ENCODE measurements at regions not wholly inside any gene's neighbourhood (a gene's known extent, or its start where the extent isn't known, plus 50 kb on each side); places are given as distances from the start of the nearest gene placed in this dataset.

- intact Hi-C loops (cut with DNase I) = no loop called here
- H3K36me3 ChIP-seq = no peaks in the 10 kb centered on the region
- no peaks in the 10 kb centered on the region for H3K27me3 ChIP-seq (ENCODE audit: low read depth)
- H3K4me1 ChIP-seq = no peaks in the 10 kb centered on the region
- ATAC-seq (peak; percentile 44 to 66), DNase-seq (no peak)
- H3K9me3 ChIP-seq = no peaks in the 10 kb centered on the region
- H3K4me3 ChIP-seq = no peak overlapping the region
- no peak for TF ChIP-seq CTCF (IDR thresholded peaks at IDR 0.05)
- H3K27ac ChIP-seq = no peak overlapping the region
Measured at GRCh38 chr11:79546351-79546750, 105.5 kb upstream of the TENM4 start.

- no peaks in the 10 kb centered on the region for H3K9me3 ChIP-seq
- intact Hi-C loops (cut with DNase I) = no loop called here
- TF ChIP-seq CTCF (IDR thresholded peaks at IDR 0.05) = no peak
- no peaks in the 10 kb centered on the region for H3K27me3 ChIP-seq (ENCODE audit: low read depth)
- ATAC-seq = no peak
- no peak overlapping the region for H3K4me3 ChIP-seq
- no peak for DNase-seq
- H3K36me3 ChIP-seq = no peaks in the 10 kb centered on the region
- no peak overlapping the region for H3K27ac ChIP-seq
- H3K4me1 ChIP-seq = no peaks in the 10 kb centered on the region
Measured at GRCh38 chr11:79544361-79544760, 103.5 kb upstream of the TENM4 start.

DNA sequence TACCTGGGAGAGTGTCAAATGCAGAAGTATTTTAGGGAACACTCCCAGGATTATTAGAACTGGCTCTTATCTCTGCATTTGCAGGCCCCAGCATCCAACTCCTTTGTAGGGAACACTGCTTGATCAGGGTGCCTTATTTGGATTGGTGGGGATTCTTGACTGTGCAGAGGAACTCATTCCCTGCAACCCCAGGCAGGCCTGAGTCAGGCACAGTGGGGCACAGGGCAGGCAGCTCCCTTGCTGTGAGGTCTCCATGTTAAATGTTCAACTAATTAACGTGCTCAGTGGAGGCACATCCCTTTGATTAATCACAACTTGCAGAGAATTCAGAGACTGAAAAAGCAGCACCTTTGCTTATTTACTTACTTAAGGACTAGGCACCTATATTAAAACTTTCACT lies 102.3 kb upstream of the TENM4 start:
- H3K4me3 ChIP-seq = no peak overlapping the region
- H3K27me3 ChIP-seq (ENCODE audit: low read depth) = no peaks in the 10 kb centered on the region
- H3K36me3 ChIP-seq = no peaks in the 10 kb centered on the region
- H3K4me1 ChIP-seq = no peaks in the 10 kb centered on the region
- no peaks in the 10 kb centered on the region for H3K9me3 ChIP-seq
- intact Hi-C loops (cut with DNase I) = no loop called here
- no peak for ATAC-seq
- no peak overlapping the region for H3K27ac ChIP-seq
- TF ChIP-seq CTCF (IDR thresholded peaks at IDR 0.05) = no peak
- no peak for DNase-seq

DNA sequence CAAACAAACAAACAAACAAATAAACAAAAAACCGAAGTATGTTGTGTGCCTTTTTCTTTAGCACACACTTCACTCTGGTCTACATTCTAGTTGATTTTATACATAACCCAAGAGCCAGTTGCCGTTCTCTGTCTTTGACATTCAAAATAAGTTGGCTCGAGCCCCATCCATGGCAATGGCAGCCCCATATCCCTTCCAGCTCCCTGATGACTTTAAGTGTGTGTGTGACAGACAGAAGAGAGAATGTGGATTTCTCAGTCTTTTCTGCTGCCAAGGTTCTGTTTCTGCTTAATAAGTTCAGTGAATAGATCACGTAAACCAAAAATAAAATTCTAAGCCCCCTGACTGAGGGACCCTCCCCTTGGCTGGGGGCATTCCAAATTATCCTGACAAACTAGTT lies 100.6 kb upstream of the TENM4 start:
- Histone ChIP-seq H3K36me3 (no peaks in the 10 kb centered on the region), H3K27ac (no peak overlapping the region), H3K4me1 (no peaks in the 10 kb centered on the region), H3K27me3 (ENCODE audit: low read depth) (no peaks in the 10 kb centered on the region), H3K9me3 (no peaks in the 10 kb centered on the region), H3K4me3 (no peak overlapping the region)
- DNase-seq (no peak), ATAC-seq (no peak)
- intact Hi-C loops (cut with DNase I) = no loop called here
- TF ChIP-seq CTCF (IDR thresholded peaks at IDR 0.05) = no peak

- DNase-seq (no peak), ATAC-seq (no peak)
- Histone ChIP-seq H3K36me3 (no peaks in the 10 kb centered on the region), H3K27ac (no peak overlapping the region), H3K4me3 (no peak overlapping the region), H3K27me3 (ENCODE audit: low read depth) (no peaks in the 10 kb centered on the region), H3K4me1 (no peaks in the 10 kb centered on the region), H3K9me3 (no peaks in the 10 kb centered on the region)
- no peak for TF ChIP-seq CTCF (IDR thresholded peaks at IDR 0.05)
- intact Hi-C loops (cut with DNase I) = no loop called here
Measured at GRCh38 chr11:79538775-79539174, 97.9 kb upstream of the TENM4 start.

Measured in lower lobe of right lung (tissue), 2 donors.